SW 1271 (cell line): ENCODE measurements at regions not wholly inside any gene's neighbourhood (a gene's known extent, or its start where the extent isn't known, plus 50 kb on each side); places are given as distances from the start of the nearest gene placed in this dataset.
"Not testable (repeated sequence)": the region's sequence is repeated elsewhere in the genome, so short reads cannot be mapped to it uniquely, and the experiment has no call there.

Experiments
- DNase-seq, 2 experiments: peaks; one replicate each; lab custom pipeline; 2025; lab: John Stamatoyannopoulos, UW

GRCh38 chr4:92012899-92013867 lies 290.6 kb upstream of the GRID2 start:
- no peak for DNase-seq

- DNase-seq: no peak
Observed at GRCh38 chr4:92014067-92014466, 289.7 kb upstream of the GRID2 start.

GRCh38 chr4:92021203-92021602 lies 282.6 kb upstream of the GRID2 start:
- no peak for DNase-seq

GRCh38 chr4:92021788-92022187 lies 282.0 kb upstream of the GRID2 start:
- DNase-seq: no peak

GRCh38 chr4:92028830-92029229 lies 274.9 kb upstream of the GRID2 start:
- not testable (repeated sequence) for DNase-seq

- DNase-seq: no peak
Observed at GRCh38 chr4:92031825-92032224, 271.9 kb upstream of the GRID2 start.

- no peak for DNase-seq
Observed at GRCh38 chr4:92035666-92036065, 268.1 kb upstream of the GRID2 start.

GRCh38 chr4:92045718-92046117 lies 258.0 kb upstream of the GRID2 start:
- DNase-seq: no peak

GRCh38 chr4:92047209-92047875 lies 256.4 kb upstream of the GRID2 start:
- no peak for DNase-seq

- DNase-seq: no peak
Observed at GRCh38 chr4:92050875-92051274, 252.9 kb upstream of the GRID2 start.

- DNase-seq: no peak
Observed at GRCh38 chr4:92059615-92060014, 244.2 kb upstream of the GRID2 start.

GRCh38 chr4:92060333-92060732 lies 243.4 kb upstream of the GRID2 start:
- DNase-seq: no peak

- DNase-seq: no peak
Observed at GRCh38 chr4:92064574-92064973, 239.2 kb upstream of the GRID2 start.

GRCh38 chr4:92066485-92066884 lies 237.3 kb upstream of the GRID2 start:
- no peak for DNase-seq

- no peak for DNase-seq
Observed at GRCh38 chr4:92071587-92071986, 232.2 kb upstream of the GRID2 start.

- DNase-seq: no peak
Observed at GRCh38 chr4:92074839-92075238, 228.9 kb upstream of the GRID2 start.

GRCh38 chr4:92090887-92091286 lies 212.9 kb upstream of the GRID2 start:
- DNase-seq: no peak

- no peak for DNase-seq
Observed at GRCh38 chr4:92091335-92091734, 212.4 kb upstream of the GRID2 start.

GRCh38 chr4:92099861-92100260 lies 203.9 kb upstream of the GRID2 start:
- DNase-seq: no peak

- no peak for DNase-seq
Observed at GRCh38 chr4:92100975-92101374, 202.8 kb upstream of the GRID2 start.

GRCh38 chr4:92101737-92102172 lies 202.0 kb upstream of the GRID2 start:
- no peak for DNase-seq

- no peak for DNase-seq
Observed at GRCh38 chr4:92104506-92104905, 199.3 kb upstream of the GRID2 start.

- no peak for DNase-seq
Observed at GRCh38 chr4:92106816-92107215, 196.9 kb upstream of the GRID2 start.
